Psoas muscle (tissue), 7 donors: ENCODE measurements at regions not wholly inside any gene's neighbourhood (a gene's known extent, or its start where the extent isn't known, plus 50 kb on each side); places are given as distances from the start of the nearest gene placed in this dataset.

ENCODE experiments used
- ATAC-seq, 4 donors: fragments of 200-7000 bp; cut with Tn5 transposase; one replicate each; pipeline ENCODE4 v1.9.1; 2020; ENCODE audit warnings: moderate library complexity in 3 of 4, mild to moderate bottlenecking in 2 of 4
- DNase-seq, 2 donors: peaks; one replicate each; pipeline ENCODE4 v3.0.0-alpha.2; 2020
- H3K27ac ChIP-seq: fragments of 200-600 bp; one replicate; pipeline ENCODE4 v1.8.0; 2022
- H3K27me3 ChIP-seq, 3 donors: fragments of 200-600 bp in 1 of 3; one replicate each; pipeline versions ENCODE4 v1.6.1 to v1.8.0; 2013 to 2022; ENCODE audit warnings: low read length in 2 of 3, mild to moderate bottlenecking in 2 of 3, moderate library complexity in 1 of 3; ENCODE audit not compliant: insufficient read depth in 3 of 3
- H3K36me3 ChIP-seq, 2 donors: fragments of 200-600 bp in 1 of 2; one replicate each; pipeline versions ENCODE4 v1.6.1 to v1.8.0; 2013 to 2022; ENCODE audit warnings: low read depth in 1 of 2, mild to moderate bottlenecking in 1 of 2, moderate library complexity in 1 of 2; ENCODE audit not compliant: insufficient read depth in 1 of 2
- H3K4me1 ChIP-seq: fragments of 200-600 bp; one replicate; pipeline ENCODE4 v1.8.0; 2022
- H3K4me3 ChIP-seq: fragments of 200-600 bp; one replicate; pipeline ENCODE4 v1.8.0; 2022; ENCODE audit warnings: mild to moderate bottlenecking
- H3K9me3 ChIP-seq: fragments of 200-600 bp; one replicate; pipeline ENCODE4 v1.8.0; 2022
- CTCF ChIP-seq: fragments of 200-600 bp; IDR thresholded peaks from one replicate; pipeline ENCODE4 v1.8.0; 2022; ENCODE audit warnings: antibody characterized with exemption
- WGBS, 3 donors: extraction: QIAGEN DNeasy Blood & Tissue Kit; methylation state at CpG; one replicate each; pipeline versions ENCODE4 v1.1.6 to v1.1.7; 2013; 5-methylcytosine and 5-hydroxymethylcytosine counted together
- intact Hi-C, 2 donors: fragments of 100-400 bp; cut with DNase I; formaldehyde crosslinking; loops; one replicate each; pipeline versions ENCODE4 v1.11.0 to v1.14.2; 2022
- donor health status: healthy with polysubstance abuse.
- donor health status: DM: no; HTN: no; CAD: no; lungs with moderate emphysema.
- donor health status: Bipolar disorder and iron deficiency.
- donor health status: healthy.
- donor health status: DM: yes; HTN: yes; CAD: no.
- donor health status: DM: no; HTN: no; CAD: no.
- donor health status: DM: yes; HTN: yes; CAD: no.

DNA sequence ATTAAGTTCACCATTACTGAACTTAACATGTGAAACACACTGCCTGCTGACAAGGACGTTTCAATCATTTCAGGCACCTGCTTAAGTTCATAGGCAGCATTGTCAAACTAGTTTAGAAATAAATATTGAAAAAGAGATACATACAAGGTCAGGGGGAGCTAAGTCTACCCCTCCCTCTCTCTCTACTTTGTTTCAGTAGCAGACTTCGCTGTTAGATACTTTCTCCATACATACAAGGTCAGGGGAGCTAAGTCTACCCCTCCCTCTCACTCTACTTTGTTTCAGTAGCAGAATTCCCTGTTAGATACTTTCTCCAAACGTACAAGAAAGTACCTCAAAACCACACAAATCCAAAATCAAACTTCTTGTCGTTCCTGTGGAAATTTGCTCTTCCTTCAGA lies 387.4 kb upstream of the PDE4D start:
- WGBS, 3 donors, result 60 to 69% (median 62%) methylated on average over 4 of the region's 4 CpGs
- DNase-seq, result no peak
- TF ChIP-seq CTCF, result no peak
- ATAC-seq, result no peak
- Histone ChIP-seq H3K4me3 (no peak overlapping the region), H3K36me3 (no peaks in the 10 kb centered on the region), H3K9me3 (no peaks in the 10 kb centered on the region), H3K27me3 (no peaks in the 10 kb centered on the region), H3K27ac (no peak overlapping the region), H3K4me1 (no peaks in the 10 kb centered on the region)
- intact Hi-C loops, result no loop called here

DNA sequence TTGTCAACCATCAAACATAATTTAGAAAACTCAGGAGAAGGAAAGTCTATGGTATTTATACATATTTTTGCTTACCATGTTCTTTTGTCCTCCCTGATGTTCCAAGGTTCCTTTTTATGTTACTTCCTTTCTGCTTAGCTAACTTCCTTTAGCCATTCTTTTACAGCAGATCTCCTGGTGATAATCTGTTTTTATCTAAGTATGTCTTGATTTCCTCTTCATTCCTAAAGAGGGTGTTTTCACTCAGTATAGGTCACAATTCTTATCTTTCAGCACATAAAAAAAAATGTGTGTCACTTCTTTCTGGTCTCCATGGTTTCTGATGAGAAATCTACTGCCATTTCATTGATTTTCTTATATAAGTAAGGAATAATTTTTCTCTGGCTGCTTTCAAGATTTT lies 384.4 kb upstream of the PDE4D start:
- no peak for TF ChIP-seq CTCF
- no peak for DNase-seq
- H3K36me3 ChIP-seq, result no peaks in the 10 kb centered on the region
- H3K9me3 ChIP-seq, result no peaks in the 10 kb centered on the region
- H3K27ac ChIP-seq, result no peak overlapping the region
- H3K4me3 ChIP-seq, result no peak overlapping the region
- no peak for ATAC-seq
- no peaks in the 10 kb centered on the region for H3K4me1 ChIP-seq
- intact Hi-C loops, result no loop called here
- H3K27me3 ChIP-seq, result no peaks in the 10 kb centered on the region

GRCh38 chr5:60274747-60275146 lies 381.2 kb upstream of the PDE4D start:
- Histone ChIP-seq H3K4me1 (no peaks in the 10 kb centered on the region), H3K9me3 (no peaks in the 10 kb centered on the region), H3K27me3 (no peaks in the 10 kb centered on the region), H3K27ac (no peak overlapping the region), H3K4me3 (no peak overlapping the region), H3K36me3 (no peaks in the 10 kb centered on the region)
- intact Hi-C loops, result no loop called here
- ATAC-seq, result no peak
- TF ChIP-seq CTCF, result no peak
- DNase-seq, result no peak

GRCh38 chr5:60271517-60271916 lies 378.0 kb upstream of the PDE4D start:
- H3K4me3 ChIP-seq, result no peak overlapping the region
- H3K36me3 ChIP-seq, result no peaks in the 10 kb centered on the region
- intact Hi-C loops, result no loop called here
- no peaks in the 10 kb centered on the region for H3K9me3 ChIP-seq
- WGBS, 3 donors, result 54 to 74% (median 74%) methylated on average over 2 of the region's 2 CpGs
- H3K27me3 ChIP-seq, result no peaks in the 10 kb centered on the region
- no peaks in the 10 kb centered on the region for H3K4me1 ChIP-seq
- ATAC-seq (no peak), DNase-seq (no peak)
- no peak overlapping the region for H3K27ac ChIP-seq
- TF ChIP-seq CTCF, result no peak

DNA sequence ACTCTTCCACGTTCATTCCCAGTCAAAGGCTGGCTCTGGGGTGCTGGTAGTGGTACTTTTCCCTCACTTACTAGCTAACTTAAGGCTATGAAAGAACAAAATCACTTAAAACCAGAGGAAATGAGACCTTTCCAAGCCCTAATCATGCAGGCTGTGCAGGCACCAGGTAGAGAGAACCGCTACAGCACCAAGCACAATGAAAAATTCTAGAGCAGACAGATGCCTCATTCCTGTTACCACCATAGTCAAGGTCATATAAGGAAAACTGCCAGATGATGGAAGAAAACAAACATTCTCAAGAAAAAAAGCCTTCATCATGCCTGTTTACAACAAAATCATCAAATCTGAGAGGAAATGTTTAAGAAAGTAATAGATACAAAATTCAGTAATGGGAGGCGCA lies 374.4 kb upstream of the PDE4D start:
- Histone ChIP-seq H3K36me3 (no peaks in the 10 kb centered on the region), H3K27ac (no peak overlapping the region), H3K27me3 (no peaks in the 10 kb centered on the region), H3K4me1 (no peaks in the 10 kb centered on the region), H3K4me3 (no peak overlapping the region), H3K9me3 (no peaks in the 10 kb centered on the region)
- ATAC-seq (no peak), DNase-seq (no peak)
- intact Hi-C loops, result no loop called here
- TF ChIP-seq CTCF, result no peak
- WGBS, 3 donors, result 77 to 82% (median 79%) methylated on average over 3 of the region's 3 CpGs
